B cell (primary cell): ENCODE measurements at regions not wholly inside any gene's neighbourhood (a gene's known extent, or its start where the extent isn't known, plus 50 kb on each side); places are given as distances from the start of the nearest gene placed in this dataset.

Experiments used
- CTCF ChIP-seq: fragments of 200-600 bp; IDR thresholded peaks from one replicate; pipeline ENCODE4 v1.8.0; 2022; ENCODE audit warnings: antibody characterized with exemption, mild to moderate bottlenecking
- EZH2 ChIP-seq: IDR thresholded peaks from 2 replicates; pipeline ENCODE4 v1.6.1; 2012; ENCODE audit warnings: borderline replicate concordance, low read depth, mild to moderate bottlenecking, moderate library complexity, low read length; ENCODE audit not compliant: insufficient read depth, poor library complexity, severe bottlenecking

GRCh38 chr7:109782806-109783205 is 1213.1 kb downstream of the DNAJB9 start:
- TF ChIP-seq CTCF (no peak), EZH2 (no peak)
